ENCODE measurements at regions not wholly inside any gene's neighbourhood (a gene's known extent, or its start where the extent isn't known, plus 50 kb on each side); places are given as distances from the start of the nearest gene placed in this dataset.

DNA sequence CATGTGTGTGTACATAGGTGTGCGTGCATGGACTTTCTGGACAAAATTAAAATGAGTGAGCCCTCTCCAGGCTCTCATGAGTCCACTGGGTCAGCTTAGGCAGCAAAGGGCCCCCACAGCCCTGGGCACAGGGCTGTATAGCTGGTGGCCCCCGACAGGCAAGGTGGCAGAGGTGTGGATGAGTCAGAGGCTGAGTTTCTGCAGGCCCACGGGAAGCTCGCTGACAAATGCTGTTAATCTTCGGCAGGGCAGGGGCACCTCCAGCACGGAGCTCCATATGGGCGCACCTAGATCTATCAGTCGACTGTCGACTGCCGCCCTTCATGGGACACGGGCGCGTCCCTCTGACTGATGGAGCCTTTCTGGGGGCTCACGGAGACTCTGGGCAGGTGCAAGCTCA lies 181.1 kb downstream of the URI1 start:
- Histone ChIP-seq H3K9me3 (ENCODE audit: control insufficient read depth, insufficient read depth, low read length) (peaks cover 17% of the 10 kb centered on the region; the same call in 1 of the 2 replicates), H4K20me1 (ENCODE audit: insufficient read depth, low read length) (no peaks in the 10 kb centered on the region), H3K4me2 (ENCODE audit: low read depth, low read length) (no peak overlapping the region), H3K9ac (ENCODE audit: low read depth, low read length) (no peak overlapping the region), H3K4me3 (ENCODE audit: insufficient read depth, low read depth, low read length) (no peak overlapping the region), H2BK5ac (ENCODE audit: low read depth, low read length, poor library complexity, severe bottlenecking) (no peak overlapping the region), H3K4me1 (ENCODE audit: control insufficient read depth, insufficient read depth, low read length) (no peaks in the 10 kb centered on the region), H4K91ac (ENCODE audit: insufficient read depth, low read depth, low read length) (no peak overlapping the region), H3K56ac (ENCODE audit: extremely low read depth, insufficient read depth, low read length) (no peak overlapping the region), H3K23ac (ENCODE audit: low read depth, low read length) (no peak overlapping the region), H3K4ac (ENCODE audit: low read depth, low read length) (no peak overlapping the region), H4K5ac (ENCODE audit: low read depth, low read length) (no peak overlapping the region), H2BK20ac (ENCODE audit: low read depth, low read length) (no peak overlapping the region), H2AFZ (replicated peaks; ENCODE audit: low read length, poor library complexity) (peak overlapping the region; percentile 43), H2AK9ac (replicated peaks; ENCODE audit: low read depth, low read length, poor library complexity) (no peak overlapping the region), H2AK5ac (ENCODE audit: low read depth, low read length) (no peak overlapping the region), H3K9me1 (ENCODE audit: insufficient read depth, low read length) (no peaks in the 10 kb centered on the region), H3K79me1 (ENCODE audit: low read depth in 1 of 2, low read length in 2 of 2) (no peaks in the 10 kb centered on the region), H3K14ac (replicated peaks; ENCODE audit: low read depth, low read length) (no peak overlapping the region), H3K27ac (ENCODE audit: insufficient read depth, low read length) (no peak overlapping the region), H3K36me3 (ENCODE audit: control insufficient read depth, insufficient read depth, low read length) (no peaks in the 10 kb centered on the region), H3K18ac (ENCODE audit: low read depth, low read length) (no peak overlapping the region), H3K27me3 (ENCODE audit: control insufficient read depth, insufficient read depth, low read length) (no peaks in the 10 kb centered on the region), H2BK15ac (ENCODE audit: low read depth, low read length) (no peak overlapping the region), H4K8ac (ENCODE audit: low read depth in 2 of 2, low read length in 2 of 2) (no peak overlapping the region), H2BK120ac (ENCODE audit: low read depth, low read length) (no peak overlapping the region)
- no peak for TF ChIP-seq SMC3 (IDR thresholded peaks at IDR 0.05; ENCODE audit: low read depth, low read length)
- TF ChIP-seq NFE2L2 (IDR thresholded peaks at IDR 0.05; ENCODE audit: low read depth, low read length): no peak
- no peak for TF ChIP-seq MAZ (IDR thresholded peaks at IDR 0.05; ENCODE audit: borderline replicate concordance, low read depth, low read length)
- TF ChIP-seq, protein P1, sequence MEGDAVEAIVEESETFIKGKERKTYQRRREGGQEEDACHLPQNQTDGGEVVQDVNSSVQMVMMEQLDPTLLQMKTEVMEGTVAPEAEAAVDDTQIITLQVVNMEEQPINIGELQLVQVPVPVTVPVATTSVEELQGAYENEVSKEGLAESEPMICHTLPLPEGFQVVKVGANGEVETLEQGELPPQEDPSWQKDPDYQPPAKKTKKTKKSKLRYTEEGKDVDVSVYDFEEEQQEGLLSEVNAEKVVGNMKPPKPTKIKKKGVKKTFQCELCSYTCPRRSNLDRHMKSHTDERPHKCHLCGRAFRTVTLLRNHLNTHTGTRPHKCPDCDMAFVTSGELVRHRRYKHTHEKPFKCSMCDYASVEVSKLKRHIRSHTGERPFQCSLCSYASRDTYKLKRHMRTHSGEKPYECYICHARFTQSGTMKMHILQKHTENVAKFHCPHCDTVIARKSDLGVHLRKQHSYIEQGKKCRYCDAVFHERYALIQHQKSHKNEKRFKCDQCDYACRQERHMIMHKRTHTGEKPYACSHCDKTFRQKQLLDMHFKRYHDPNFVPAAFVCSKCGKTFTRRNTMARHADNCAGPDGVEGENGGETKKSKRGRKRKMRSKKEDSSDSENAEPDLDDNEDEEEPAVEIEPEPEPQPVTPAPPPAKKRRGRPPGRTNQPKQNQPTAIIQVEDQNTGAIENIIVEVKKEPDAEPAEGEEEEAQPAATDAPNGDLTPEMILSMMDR (conservative IDR thresholded peaks at IDR 0.05; ENCODE audit: low read depth, low read length): no peak
- no peak for TF ChIP-seq CHD1 (IDR thresholded peaks at IDR 0.05; ENCODE audit: low read depth, low read length)
- no peak for TF ChIP-seq BHLHE40 (IDR thresholded peaks at IDR 0.05; ENCODE audit: low read depth, low read length)
- TF ChIP-seq FOS (IDR thresholded peaks at IDR 0.05; ENCODE audit: low read depth, low read length): no peak
- TF ChIP-seq RCOR1 (IDR thresholded peaks at IDR 0.05; ENCODE audit: insufficient replicate concordance, low read length): no peak
- TF ChIP-seq MXI1 (IDR thresholded peaks at IDR 0.05; ENCODE audit: borderline replicate concordance, low read depth, low read length): no peak
- TF ChIP-seq USF2 (IDR thresholded peaks at IDR 0.05; ENCODE audit: low read depth, low read length): no peak
- no peak for TF ChIP-seq POLR2A (IDR thresholded peaks at IDR 0.05; ENCODE audit: low read depth, low read length)
- TF ChIP-seq RAD21 (IDR thresholded peaks at IDR 0.05; ENCODE audit: low read length): no peak
- no peak for TF ChIP-seq MAFK (IDR thresholded peaks at IDR 0.05; ENCODE audit: low read depth, low read length)
- TF ChIP-seq ELK1 (IDR thresholded peaks at IDR 0.05; ENCODE audit: borderline replicate concordance, low read depth, low read length): no peak
- TF ChIP-seq RFX5 (IDR thresholded peaks at IDR 0.05; ENCODE audit: low read depth, low read length): no peak
- TF ChIP-seq CEBPB (IDR thresholded peaks at IDR 0.05; ENCODE audit: low read depth, low read length): no peak
- dilution Hi-C loops (cut with HindIII; ENCODE audit: low sequenced_read_pairs, unreplicated experiment): no loop called here
- DNase-seq (no peak), ATAC-seq (ENCODE audit: low read depth) (no peak)
- intact Hi-C loops (cut with micrococcal nuclease): no loop called here
- CTCF ChIA-PET: no interaction called here
- 77% methylated on average over 8 of the region's 14 CpGs; no CpG with 5 or more reads in 1 of the 2 experiments for WGBS, 2 experiments (ENCODE audit: extremely low coverage in 2 of 2, insufficient read length in 1 of 2)
- in situ Hi-C loops (cut with MboI; ENCODE audit: low sequenced_read_pairs): no loop called here
- no TSS peak for BruUV-seq (replicated peaks)
- POLR2A ChIA-PET (ENCODE audit: unreplicated experiment): no interaction called here

All from IMR-90 (cell line).